ENCODE measurements at regions not wholly inside any gene's neighbourhood (a gene's known extent, or its start where the extent isn't known, plus 50 kb on each side); places are given as distances from the start of the nearest gene placed in this dataset.

DNA sequence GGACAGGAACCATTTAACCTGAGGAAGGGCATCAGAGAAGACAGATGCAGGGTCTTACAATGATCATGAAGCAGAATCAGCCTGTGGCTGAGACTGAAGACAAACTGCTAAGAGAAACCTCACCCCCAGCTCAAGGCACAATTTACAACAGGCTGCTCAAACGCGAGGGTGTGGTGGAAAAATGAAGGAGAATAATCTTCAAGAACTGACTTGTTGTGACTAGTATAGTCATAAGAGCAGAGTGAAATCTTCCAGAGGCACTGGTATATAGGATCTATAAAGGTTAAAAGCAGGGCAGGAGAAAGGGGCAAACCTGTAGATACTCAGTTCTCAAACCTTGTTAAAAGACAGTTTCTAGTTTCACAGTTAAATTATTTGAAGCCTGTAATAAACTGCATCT lies 1155.8 kb upstream of the TMEFF2 start:
- intact Hi-C loops (cut with DNase I): no loop called here
- no peak for ATAC-seq (ENCODE audit: poor library complexity)
- DNase-seq: no peak

DNA sequence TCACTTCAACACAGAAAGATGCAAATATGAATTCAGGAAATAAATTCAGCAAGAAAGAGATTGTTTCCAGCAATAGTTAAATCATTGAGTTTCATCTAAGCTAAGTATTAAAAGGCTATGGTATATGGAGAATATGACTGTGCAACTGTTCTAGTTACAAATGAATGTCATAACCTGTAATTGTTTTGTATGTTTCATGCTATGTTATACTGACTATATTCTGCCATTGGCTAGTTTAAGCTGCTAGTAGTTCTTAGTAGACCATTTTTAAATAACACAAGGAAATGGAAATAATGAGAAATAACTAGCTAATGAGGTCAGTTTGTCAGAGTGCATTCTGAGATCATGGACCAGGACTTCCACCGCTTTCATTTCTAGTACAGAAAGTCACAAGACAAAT lies 1154.9 kb upstream of the TMEFF2 start:
- no peak for ATAC-seq (ENCODE audit: poor library complexity)
- no peak for DNase-seq
- intact Hi-C loops (cut with DNase I): no loop called here

DNA sequence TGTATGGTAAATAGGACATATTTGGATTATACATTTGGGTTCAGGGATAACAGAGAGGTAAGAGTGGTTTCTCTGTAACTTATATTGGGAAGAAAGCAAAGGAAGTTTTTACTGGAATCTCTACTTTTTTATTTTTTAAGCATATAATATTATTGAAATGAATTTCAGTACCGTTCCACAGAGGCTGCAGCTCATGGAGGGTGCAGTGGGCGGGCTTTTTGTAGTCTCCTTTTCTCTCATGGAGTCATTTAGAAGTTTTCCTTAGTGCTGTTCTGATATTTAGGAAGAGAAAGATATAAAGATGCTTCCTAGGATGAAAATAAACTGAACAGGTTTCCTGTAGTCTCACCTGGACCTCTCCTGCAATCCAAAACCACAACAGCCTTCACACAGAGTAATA lies 1153.3 kb upstream of the TMEFF2 start:
- intact Hi-C loops (cut with DNase I): no loop called here
- no peak for ATAC-seq (ENCODE audit: poor library complexity)
- DNase-seq: no peak

DNA sequence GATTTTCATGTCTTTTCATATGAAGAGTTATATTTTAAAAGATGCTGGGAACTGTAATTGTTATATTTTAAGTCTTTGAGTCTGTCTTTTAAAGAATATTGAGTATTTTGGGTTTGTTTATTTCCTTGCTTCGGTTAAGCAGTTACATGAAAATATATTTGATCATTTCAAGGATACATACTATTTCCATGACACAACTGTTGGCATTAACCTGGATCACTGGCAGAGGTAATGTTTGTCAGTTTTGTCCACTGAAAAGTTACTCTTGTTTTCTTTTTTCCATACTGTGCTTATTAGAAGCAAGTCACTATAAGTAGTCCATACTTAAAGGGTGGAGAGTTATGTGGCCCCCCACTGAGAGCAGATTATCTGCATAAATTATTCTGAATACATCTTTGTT lies 1142.0 kb upstream of the TMEFF2 start:
- DNase-seq: no peak
- intact Hi-C loops (cut with DNase I): no loop called here

DNA sequence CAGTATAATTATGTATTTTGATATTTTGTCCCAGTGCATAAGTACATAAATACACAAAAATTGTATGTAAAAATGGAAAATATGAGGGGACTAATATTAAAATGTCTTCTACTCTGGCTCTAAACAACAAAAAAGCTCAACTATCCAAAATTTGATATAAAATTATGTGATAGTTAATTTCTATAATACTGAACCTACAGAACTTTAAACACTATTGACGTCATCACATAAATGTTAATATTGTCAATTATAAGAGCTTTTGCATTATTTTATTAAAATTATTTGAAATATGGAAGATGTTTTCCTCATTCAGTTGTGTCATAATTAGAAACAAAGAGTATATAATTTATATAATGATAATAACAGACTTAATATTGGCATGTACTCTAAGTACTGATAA lies 1139.7 kb upstream of the TMEFF2 start:
- ATAC-seq (ENCODE audit: poor library complexity) (no peak), DNase-seq (no peak)
- intact Hi-C loops (cut with DNase I): no loop called here

More for the DNA sequence above, 1142.0 kb upstream of the TMEFF2 start:
- no peak for ATAC-seq (ENCODE audit: poor library complexity)

DNA sequence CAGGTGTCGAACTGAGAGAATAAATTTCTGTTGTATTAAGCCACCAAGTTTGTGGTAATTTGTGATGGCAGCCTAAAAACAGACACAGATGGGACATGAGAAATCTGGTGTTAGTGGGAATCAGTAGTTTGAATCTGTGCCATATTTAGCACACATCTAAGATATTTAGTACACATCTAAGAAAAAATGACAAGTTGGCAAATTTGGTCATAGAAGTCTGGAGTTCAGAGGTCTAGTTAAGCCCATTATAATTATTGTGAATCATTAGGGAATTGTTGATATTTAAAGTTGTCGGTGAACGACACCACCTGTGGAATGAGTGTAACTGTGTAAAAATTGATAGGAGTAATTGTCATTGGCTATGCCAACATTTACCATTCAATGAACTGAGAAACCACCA lies 1138.8 kb upstream of the TMEFF2 start:
- ATAC-seq (ENCODE audit: poor library complexity) (no peak), DNase-seq (no peak)
- intact Hi-C loops (cut with DNase I): no loop called here

DNA sequence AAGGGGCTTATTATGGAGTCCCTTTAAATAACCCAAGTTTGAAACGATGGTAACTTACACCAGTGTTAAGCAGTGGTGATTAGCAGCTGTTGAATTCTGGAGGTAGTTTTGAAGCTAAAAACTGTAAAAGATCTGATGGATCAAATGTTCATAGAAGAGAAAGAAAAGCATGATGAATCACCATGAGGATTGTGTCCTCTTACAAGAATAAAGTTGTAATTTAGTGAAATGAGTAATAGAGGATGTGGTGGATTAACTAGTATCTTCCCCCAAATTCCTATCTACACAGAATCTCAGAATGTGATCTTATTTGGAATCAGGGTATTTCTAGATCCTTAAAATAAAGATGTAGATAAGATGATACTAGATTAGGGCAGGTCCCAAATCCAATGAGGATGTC lies 1138.2 kb upstream of the TMEFF2 start:
- intact Hi-C loops (cut with DNase I): no loop called here
- ATAC-seq (ENCODE audit: poor library complexity): no peak
- no peak for DNase-seq

DNA sequence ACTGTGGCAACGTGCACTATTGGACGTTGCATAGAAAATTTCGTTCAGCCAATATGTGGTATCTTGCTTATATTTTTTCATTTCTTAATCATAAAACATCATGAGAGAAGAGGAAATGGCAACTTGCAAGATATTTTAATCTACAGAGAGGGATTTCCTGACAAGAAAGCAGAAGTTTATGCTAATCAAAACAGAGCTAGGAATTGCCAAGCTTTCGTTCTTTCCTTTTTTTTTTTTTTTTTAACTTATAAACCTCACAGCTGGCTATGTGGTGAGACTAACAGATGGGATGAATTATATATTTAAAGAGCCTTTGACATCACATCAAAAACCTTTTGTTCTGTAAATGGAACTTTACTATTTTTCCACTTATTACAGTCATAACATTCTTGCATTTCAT lies 1136.9 kb upstream of the TMEFF2 start:
- intact Hi-C loops (cut with DNase I): no loop called here
- ATAC-seq (ENCODE audit: poor library complexity) (no peak), DNase-seq (no peak)

DNA sequence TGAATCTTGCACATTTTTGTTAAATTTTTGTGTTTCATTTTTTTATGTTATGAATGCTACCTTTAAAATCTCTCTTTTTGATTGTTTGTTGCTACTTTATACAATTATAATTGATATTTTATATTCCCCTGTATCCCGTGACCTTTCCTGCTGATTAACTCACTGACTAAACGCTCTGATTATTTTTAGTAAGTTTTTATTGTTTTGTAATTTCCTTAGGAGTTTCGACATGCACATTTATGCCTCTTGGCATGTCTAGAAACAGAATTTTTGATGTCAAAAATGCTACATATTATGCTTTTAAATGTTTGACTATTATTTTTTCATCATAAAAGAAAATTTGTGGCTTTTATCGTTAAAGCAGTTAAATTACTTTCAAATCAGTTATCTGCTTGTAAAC lies 1131.6 kb upstream of the TMEFF2 start:
- DNase-seq (no peak), ATAC-seq (ENCODE audit: poor library complexity) (no peak)
- intact Hi-C loops (cut with DNase I): no loop called here

DNA sequence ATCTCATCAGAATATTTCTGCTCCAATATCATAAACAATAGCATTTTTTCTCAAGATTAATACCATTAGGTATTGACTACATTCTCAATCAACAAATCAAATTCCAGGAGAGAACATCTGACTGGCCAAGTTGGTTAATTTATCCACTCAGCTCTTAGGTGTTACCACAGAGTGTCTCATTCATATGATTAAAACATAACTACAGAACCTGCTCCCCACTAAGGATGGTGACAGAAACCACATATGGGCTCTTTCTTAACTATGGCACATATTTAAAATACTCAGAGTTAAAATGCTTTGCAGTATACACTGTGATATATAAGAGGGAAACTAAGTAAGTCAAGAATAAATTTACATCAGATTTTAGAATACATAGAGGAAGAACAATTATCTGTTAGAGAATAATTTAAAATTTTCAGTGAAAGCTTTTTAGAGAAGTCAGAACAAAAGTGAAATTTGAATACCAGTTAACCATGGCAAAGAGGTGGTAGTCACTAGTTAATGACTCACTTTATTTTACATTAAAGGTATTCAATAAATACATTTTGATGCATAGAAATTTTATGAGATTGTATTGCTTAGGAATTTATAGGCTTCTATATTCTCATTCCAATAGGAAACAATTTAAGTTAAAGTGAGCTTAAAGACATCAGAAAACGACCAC lies 1120.8 kb upstream of the TMEFF2 start:
- DNase-seq (no peak), ATAC-seq (ENCODE audit: poor library complexity) (no peak)
- intact Hi-C loops (cut with DNase I): no loop called here

DNA sequence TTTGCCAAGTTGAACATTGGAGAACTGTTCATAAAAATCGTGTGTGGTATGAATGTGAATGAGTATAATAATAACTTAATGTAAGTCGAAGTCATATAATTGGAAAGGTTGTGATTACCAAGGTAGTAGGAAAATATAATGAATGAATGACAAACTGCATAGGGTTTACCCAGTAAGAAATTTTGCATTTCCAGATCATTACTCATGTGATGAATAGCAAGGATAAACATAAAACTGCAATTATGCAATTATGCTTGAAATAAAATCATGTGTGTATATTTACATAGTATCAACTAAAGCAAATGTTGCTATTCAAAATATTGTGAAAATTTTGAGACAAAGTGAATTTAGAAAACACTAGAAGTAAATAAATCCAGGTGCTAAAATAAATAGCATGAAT lies 1108.7 kb upstream of the TMEFF2 start:
- ATAC-seq (ENCODE audit: poor library complexity) (no peak), DNase-seq (no peak)
- intact Hi-C loops (cut with DNase I): no loop called here

DNA sequence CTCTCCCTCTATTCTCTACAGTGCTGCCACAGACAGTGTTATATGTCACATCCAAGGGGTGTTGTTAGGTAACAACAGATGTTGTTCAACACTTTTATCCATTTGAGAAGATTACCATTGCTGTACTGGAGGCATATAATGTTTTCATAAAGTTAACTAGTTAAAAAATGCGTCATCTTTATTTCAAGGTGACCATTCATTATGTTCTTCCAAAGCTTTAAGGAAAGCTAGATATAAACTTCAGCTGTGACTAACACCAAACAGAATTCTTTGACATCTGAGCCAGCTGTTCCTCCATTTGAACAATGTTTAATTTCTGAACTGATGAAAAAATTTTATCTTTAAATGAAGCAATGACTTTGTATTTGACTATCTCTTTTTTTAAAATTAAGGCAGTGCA lies 1099.6 kb upstream of the TMEFF2 start:
- ATAC-seq (ENCODE audit: poor library complexity) (no peak), DNase-seq (no peak)
- intact Hi-C loops (cut with DNase I): no loop called here

DNA sequence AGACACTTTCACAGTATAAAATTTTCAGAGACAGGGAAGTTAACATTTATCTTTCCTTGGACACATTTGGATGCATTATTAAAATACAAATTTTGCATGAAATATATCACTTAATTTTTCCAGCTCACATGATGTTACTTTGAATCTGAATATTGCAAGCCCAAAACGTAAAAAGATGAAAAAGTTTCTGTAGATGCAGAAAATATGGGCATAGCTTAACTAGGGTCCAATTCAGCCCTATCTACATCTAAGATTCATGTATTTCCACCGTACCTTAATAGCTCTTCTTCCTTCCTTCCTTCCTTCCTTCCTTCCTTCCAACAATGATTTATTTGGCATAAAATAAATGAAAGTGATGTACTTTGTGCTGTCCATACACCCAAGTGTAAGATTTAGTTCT lies 1084.6 kb upstream of the TMEFF2 start:
- DNase-seq: no peak
- no peak for ATAC-seq (ENCODE audit: poor library complexity)
- intact Hi-C loops (cut with DNase I): no loop called here

DNA sequence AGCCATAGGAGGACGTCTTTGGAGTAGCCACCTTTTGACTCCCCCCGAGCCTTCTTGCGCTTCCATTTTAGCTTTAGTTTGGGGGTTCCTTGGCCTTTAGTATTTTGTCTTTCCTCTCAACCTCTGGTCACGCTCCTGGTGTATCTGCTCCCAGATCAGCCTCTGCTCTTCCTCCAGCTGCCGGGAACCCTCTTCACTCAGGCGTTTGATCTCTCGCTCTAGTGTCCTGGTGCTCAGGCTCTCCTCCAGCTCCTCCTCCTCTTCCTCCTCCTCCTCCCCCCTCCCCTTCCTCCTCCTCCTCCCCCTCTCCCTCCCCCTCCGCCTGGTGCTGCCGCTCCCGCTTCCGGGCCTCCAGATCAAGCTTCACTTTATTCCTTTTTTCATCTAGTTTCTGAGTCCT lies 1082.3 kb upstream of the TMEFF2 start:
- ATAC-seq (ENCODE audit: poor library complexity) (no peak), DNase-seq (no peak)
- intact Hi-C loops (cut with DNase I): no loop called here

DNA sequence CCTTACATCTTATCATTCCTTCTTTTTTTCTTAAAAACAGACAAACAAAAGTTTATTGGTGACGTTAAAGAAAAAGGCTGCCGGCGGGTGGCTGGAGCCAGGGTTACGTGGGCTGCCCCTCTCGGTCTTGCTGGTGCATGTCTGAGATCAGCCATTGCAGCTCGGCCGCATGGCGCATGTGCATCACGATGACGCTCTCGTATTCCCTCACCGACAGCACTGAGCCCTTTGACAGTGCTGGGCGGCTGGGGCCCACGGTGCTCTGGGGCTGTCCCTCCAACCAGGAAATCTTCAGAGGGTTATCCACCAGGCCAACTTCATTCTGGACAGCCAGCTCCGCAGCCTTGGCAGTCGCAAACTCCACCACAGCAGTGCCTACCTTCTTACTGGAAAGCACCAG lies 1081.8 kb upstream of the TMEFF2 start:
- intact Hi-C loops (cut with DNase I): no loop called here
- no peak for DNase-seq
- ATAC-seq (ENCODE audit: poor library complexity): no peak

DNA sequence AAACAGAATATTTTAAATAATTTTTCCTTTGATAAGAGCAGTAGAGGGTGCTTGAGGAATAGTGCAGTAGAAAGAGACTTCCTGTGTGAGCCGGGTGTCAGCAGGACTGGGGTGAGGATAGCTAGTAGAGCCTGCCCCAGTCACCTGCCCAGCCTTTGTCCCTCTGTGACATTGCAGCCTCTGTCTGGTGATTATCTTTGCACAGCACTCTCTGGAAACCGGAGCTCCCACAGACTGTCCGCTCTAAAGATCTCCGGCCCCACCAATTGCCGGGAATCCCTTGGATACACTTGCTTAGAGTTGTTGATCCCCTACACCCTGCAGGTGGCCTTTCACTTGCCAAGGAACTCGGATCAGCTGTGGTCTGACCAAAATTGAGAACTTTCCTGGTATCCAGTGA lies 1081.3 kb upstream of the TMEFF2 start:
- DNase-seq (no peak), ATAC-seq (ENCODE audit: poor library complexity) (no peak)
- intact Hi-C loops (cut with DNase I): no loop called here

DNA sequence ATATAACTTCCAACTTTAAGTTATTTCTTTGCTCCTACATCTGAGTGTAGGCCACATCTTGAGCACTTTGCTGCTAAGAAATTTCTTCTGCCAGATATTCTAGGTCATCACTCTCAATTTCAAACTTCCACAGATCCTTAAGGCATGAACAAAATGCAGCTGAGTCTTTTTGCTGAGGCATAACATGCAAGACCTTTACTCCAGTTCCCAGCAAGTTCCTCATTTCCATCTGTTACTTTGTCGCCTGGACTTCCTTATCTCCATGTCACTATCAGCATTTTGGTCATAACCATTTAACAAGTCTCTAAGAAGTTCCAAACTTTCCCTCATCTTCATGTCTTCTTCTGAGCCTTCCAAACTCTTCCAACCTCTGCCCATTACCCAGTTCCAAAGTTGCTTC lies 1077.3 kb upstream of the TMEFF2 start:
- intact Hi-C loops (cut with DNase I): no loop called here
- DNase-seq (no peak), ATAC-seq (ENCODE audit: poor library complexity) (no peak)

DNA sequence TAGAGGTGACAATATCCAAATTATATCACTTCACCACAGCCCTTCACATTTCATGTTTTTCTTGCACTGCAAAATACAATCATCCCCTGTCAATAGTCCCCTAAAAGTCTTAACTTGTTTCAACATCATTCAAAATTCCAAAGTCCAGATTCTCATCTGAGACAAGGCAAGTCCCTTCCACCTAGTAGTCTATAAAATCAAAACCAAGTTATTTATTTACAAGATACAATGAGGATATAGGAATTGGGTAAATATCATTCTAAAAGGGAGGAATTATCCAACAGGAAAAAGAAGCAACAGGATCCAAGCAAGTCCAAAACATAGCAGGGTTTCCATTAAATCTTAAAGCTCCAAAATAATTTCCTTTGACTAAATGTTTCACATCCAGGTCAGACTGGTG lies 1076.1 kb upstream of the TMEFF2 start:
- intact Hi-C loops (cut with DNase I): no loop called here
- DNase-seq: no peak
- ATAC-seq (ENCODE audit: poor library complexity): no peak

DNA sequence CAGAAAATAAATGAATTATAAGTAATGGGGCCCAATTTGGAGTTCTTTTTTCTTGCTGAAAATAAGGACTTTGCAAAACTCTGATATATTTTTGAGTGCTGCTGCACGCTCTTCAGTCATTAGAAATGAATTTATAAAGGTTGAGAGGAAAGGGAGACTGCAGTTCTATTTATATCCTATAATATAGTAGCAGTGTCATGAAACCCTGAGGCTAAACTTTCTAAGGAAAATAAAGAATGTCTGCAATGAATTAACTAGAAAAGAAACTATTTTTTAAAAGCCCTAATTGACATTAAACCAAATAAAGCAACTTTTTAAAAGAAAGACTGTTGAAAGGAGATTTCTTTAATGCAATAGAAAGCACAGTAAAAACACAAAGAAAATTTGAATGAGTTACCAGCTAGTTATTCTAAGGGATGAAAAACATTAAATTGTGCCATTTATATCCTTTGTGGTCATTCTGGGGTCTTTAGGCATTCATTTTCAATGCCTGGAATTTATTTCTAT lies 1072.8 kb upstream of the TMEFF2 start:
- intact Hi-C loops (cut with DNase I): no loop called here
- DNase-seq (no peak), ATAC-seq (ENCODE audit: poor library complexity) (no peak)

DNA sequence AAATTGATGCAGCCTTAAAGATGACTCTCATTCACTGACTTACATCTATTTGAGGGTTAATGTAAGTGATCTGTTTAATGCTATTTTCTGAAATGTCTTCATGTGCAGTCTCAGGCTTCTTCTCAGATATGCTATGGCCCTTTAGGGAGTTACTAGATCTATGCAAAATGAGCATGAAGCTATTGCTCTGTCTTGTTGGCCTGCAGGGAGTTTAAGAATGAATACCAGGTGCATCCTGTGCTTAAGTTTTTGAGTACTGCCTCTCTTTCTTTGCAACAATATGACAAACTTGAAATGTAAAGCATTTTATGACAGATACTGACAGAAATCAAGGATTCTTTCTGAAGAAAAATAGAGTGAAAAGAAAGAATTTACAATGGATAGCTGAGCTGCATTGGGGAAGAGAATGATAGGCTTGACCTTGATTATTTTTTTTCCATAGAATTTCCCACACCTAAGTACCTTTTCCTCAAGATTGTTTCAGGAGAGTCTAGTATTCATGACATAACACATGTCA lies 1058.3 kb upstream of the TMEFF2 start:
- DNase-seq (no peak), ATAC-seq (ENCODE audit: poor library complexity) (no peak)
- intact Hi-C loops (cut with DNase I): no loop called here

DNA sequence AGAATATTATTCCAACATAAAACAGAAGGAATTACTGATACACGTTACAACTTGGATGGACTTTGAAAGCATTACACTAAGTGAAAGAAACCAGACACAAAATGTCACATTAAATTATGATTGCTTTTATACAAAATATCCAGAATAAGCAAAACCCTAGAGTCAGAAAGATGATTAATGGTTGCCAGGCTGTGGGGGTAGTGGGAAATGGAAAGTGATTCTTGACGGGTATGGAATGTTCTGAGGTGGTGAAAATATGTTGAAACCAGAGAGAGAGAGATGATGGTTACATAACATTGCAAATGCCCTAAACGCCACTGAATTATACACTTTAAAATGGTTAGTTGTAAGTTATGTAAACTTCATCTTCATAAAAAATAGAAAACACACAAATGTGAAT lies 1057.2 kb upstream of the TMEFF2 start:
- no peak for ATAC-seq (ENCODE audit: poor library complexity)
- intact Hi-C loops (cut with DNase I): no loop called here
- DNase-seq: no peak
